ENCODE measurements at regions not wholly inside any gene's neighbourhood (a gene's known extent, or its start where the extent isn't known, plus 50 kb on each side); places are given as distances from the start of the nearest gene placed in this dataset.

GRCh38 chr15:93506646-93507045 is 417.6 kb upstream of the RGMA start:
- TF ChIP-seq CTCF (IDR thresholded peaks at IDR 0.05 in 4 of 5, conservative IDR thresholded peaks at IDR 0.05 in 1 of 5) = no peak
- no peak for TF ChIP-seq POLR2A (IDR thresholded peaks at IDR 0.05)

Data from gastrocnemius medialis (tissue), 4 donors.